Astrocyte of the hippocampus (primary cell): ENCODE measurements at regions not wholly inside any gene's neighbourhood (a gene's known extent, or its start where the extent isn't known, plus 50 kb on each side); places are given as distances from the start of the nearest gene placed in this dataset.

Source experiments
- DNase-seq: peaks from one replicate; pipeline ENCODE4 v3.0.0; 2011; ENCODE audit warnings: low read depth, low spot score

DNA sequence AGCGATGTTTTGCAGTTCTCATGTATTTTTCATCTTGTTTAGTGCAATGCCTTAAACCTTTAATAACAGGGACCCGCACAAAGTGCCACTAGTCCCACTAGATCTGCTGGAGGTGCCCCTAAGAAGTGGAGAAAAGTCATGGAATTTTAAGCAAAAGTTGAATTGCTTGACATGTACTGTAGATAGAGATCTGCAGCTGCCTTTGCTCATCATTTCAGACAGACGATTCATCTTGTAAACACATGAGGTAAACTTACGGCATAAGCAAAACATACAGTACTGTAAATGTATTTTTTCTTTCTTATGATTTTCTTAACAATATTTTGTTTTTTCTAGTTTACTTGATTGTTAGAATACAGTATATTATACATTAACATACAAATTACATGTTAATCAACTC is 295.6 kb downstream of the CASP12 start:
- DNase-seq: no peak

DNA sequence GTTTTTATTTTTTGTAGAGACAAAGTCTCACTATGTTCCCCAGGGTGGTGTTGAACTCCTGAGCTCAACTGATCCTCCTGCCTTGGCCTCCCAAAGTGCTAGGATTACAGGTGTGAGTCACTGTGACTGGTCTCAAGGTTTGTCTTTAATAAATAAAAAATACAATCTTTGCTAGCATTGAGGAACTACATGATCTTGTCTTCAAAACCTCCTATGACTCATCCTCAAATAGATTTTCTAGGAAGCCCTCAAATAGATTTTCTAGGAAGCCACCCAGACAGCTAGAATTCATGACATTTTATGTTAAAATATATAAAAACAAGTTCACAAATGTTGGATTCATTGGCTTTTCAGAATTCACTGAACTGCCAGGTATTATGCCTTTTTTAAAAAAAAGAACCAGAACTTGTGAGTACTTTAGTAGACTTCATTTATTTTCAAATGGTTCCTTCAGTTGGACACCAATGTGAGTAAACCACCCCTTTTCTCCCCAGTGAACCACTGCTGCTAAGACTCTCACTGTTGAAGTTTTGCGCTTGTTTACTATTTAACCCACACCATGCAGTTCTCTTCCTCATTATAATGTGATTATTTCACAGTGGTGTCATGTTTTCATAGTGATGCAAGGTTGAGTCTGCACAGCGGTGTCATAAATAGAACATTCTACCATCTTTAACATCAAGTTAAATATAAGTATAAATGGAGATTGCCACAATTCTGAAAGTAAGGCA is 303.9 kb downstream of the CASP12 start:
- no peak for DNase-seq

DNA sequence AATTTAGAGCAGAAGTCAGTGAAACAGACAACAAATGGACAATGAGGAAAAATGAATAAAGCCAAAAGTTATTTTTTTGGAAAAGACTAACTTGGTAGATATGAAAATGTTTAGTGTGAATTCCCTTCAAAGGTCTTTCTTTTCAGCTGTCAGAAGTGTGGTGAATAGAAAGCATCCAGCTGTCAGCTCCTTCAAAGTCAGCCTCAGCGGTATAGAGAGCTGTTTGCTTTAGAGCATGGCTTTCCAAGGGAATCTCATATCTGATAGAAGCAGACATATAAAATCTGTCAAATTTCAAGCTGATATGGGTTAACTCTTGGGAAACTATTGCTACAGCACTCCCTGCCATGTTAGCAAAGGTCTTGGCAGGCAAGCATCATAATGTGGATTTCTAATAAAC is 309.3 kb downstream of the CASP12 start:
- no peak for DNase-seq

DNA sequence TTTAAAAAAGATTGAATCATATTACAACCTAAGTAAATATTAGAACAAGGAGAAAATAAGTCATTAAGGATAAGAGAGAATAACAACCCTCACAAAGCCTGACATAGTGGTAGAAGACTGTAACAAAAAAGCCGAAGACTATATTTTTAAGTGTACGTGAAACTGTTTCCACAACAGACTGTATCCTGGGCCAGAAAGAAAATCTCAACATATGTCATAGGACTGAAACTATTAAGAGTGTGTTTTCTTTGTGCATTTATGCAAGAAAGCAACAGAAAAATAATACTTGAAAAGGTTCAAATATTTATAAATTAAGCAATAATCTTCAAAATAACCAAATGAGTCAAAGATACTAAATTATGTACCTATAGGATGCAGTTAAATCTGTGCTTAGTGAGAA is 309.8 kb downstream of the CASP12 start:
- no peak for DNase-seq

DNA sequence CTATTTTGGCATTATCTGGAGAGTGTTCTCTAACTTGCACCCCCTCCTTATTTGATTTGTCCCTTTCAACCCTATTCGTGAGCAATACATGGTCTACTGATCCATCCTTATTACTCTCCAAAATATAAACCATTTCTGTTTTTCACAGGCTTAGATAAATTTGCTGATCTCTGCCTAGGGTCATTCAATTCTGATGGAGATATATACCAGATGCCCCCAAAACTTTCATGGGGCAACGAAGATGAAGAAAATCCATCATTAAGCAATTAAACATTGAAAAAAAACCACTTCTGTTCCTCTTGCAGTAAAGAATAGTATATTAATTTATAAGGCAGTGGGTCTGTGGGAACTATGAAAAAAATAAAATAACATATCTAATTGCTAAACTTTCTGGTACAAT is 313.4 kb downstream of the CASP12 start:
- no peak for DNase-seq

DNA sequence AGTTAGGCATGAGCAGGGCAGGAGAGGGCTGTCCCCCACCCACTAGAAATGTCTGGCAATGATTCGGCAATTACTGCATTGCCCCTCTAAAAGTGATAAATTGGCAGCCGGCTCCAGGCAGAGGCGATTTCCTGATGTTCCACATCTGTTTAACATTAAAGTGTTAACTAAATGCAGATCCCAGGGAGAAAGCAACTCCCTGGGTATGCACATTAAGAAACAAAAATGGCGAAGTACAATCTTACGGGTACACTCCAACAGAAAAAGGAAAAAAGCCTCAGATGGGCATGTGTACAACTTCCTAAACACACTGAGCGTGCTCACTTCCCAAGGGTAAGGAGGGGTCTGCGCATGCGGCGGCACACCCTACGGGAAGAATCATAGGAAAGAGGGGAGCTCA is 314.4 kb downstream of the CASP12 start:
- DNase-seq: no peak

DNA sequence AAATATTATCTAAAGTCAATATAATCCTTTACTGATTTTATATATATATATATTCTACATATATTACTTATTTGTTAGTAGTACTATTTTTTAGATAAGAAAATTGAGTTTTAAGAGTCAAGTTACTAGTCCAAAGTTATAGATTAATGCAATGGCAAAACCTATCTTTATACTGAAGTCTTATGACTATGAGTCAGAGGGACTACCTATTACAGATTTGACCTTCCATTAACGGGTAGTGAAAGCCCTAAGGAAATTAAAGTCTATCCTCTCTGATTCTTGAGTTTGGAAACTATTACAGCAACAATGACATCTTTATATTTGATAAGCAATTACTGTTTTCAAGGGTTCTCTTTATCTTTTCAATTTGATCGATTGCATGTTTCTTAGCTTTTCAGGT is 315.8 kb downstream of the CASP12 start:
- no peak for DNase-seq

DNA sequence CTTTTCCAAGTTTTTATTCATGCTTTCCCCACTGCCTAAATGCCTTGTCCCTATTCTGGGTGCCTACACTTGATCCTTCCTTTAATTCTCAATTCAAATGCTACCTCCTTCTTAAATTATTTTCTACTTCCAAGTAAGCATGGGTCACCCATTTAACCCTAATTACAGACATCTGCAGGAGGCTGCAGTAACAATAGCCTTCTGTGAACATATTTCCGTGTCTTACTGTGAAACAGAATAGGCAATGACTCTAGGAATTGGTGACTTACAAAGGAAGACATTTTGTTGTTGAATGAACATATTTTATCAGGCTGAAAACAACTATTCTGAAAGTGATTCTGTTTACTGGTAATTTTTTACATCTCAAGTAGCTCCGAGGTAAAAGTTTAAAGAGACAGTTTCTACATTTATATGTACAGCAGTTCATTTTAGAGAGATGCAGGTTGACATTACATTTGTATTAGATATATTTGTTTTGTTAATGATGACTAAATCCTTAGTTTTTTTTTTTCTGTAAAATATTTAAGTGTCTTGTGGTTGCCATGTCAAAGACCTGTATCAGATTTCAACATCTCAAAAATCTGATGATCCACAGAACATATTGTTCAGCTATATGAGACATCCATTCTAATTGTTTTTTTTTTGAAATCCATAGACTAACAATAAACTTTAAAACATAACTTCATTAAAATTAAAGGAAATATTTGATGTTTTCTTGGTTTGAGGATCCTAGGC is 316.8 kb downstream of the CASP12 start:
- DNase-seq: no peak

DNA sequence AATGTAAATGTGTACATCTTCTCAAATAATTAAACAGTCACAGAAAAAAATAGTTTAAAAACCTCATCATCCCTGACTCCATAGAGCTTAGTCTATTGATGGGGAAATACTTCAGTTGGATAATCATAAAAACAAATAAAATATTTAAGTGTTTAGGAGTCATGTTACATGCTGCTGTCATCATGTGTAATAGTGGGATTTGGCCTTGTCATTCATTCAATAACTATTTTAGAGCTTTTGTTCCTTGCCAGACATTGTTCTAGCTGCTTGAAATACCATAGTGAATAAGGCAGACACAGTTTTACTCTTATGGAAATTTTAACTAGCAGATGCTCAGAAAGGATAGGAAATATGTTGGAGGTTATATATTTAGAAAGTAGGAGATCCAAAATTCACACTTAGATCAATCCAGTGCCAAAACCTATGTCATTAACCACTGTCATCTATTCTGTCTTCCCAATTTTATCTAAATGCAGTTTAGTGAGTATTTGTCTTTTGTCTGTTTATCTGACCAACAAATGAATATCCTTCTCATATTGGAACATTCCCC is 324.7 kb downstream of the CASP12 start:
- DNase-seq: peak; percentile 10

DNA sequence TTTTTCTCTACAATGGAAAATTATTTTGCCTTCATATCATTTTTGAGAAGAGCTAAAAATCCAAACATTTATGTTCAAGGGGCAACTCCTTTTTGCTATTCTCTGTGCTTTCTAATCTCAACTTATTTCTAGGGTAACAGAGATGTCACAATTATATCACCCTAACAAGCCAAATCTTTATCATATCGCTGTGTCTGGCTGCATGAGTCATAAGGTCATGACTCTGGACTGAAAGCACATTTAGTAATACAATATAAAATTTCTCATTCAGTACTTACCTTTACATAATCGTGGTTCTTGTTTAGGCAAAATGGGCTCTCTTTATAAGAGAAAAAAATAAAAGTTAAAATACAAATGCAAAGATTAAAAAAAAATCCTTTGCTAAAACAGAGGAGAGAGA is 326.0 kb downstream of the CASP12 start:
- no peak for DNase-seq

DNA sequence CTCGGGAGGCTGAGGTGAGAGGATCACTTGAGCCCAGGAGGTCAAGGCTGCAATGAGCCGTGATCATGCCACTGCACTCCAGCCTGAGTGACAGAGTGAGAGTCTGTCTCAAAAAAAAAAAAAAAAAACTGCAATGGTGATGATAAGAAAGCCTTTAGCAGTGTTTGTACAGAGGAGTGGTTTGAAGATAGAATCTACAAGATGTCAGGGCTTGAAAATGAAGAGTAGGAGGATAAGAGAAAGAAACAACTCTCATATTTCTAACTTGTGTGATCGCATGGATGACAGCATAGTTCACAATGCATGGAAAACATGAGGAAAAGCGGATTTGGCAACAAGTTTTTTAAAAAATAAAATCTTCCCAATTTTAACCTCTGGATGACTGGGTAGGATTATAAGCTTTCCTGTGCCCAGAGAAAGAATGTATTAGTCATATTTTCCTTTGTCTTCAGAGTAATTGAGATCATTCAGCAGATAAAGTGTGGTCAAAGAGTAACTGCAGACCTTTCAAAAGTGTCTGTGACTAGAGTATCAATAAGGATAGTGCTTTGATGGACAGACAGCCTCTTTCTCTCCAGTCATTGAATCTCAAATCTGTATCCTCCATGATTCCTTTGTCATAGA is 328.1 kb downstream of the CASP12 start:
- peak; percentile 30 for DNase-seq

DNA sequence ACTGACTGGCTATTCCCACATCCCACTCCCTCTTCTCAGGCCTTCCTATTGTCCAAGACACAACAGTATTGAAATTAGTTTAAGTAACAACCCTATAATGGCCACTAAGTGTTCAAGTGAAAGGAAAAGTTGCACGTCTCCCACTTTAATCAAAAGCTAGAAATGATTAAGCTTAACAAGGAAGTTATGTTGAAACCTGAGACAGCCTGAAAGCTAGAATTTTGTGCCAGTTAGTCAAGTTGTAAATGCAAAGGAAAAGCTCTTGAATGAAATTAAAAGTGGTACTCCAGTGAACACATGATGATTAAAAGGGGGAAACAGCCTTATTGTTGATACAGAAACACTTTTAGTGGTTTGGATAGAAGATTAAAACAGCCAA is 332.7 kb downstream of the CASP12 start:
- DNase-seq: no peak

DNA sequence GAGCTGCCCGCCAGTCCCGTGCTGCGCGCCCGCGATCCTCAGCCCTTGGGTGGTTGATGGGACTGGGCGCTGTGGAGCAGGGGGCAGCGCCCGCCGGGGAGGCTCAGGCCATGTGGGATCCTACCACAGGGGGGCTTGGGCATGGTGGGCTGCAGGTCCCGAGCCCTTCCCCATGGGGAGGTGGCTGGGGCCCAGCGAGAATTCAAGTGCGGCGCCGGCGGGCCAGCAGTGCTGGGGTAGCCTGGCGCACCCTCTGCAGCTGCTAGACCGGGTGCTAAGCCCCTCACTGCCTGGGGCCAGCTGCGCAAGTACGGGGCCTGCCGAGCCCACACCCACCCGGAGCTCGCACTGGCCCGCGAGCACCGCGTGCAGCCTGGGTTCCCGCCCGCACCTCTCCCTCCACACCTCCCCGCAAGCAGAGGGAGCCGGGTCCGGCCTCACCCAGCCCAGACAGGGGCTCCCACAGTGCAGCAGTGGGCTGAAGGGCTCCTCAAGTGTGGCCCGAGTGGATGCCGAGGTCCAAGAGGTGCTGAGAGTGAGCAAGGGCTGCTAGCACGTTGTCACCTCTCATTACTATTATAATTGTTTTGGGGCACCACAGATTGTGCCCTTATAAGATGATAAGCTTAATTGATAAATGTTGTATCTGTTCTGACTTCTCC is 333.2 kb downstream of the CASP12 start:
- no peak for DNase-seq

DNA sequence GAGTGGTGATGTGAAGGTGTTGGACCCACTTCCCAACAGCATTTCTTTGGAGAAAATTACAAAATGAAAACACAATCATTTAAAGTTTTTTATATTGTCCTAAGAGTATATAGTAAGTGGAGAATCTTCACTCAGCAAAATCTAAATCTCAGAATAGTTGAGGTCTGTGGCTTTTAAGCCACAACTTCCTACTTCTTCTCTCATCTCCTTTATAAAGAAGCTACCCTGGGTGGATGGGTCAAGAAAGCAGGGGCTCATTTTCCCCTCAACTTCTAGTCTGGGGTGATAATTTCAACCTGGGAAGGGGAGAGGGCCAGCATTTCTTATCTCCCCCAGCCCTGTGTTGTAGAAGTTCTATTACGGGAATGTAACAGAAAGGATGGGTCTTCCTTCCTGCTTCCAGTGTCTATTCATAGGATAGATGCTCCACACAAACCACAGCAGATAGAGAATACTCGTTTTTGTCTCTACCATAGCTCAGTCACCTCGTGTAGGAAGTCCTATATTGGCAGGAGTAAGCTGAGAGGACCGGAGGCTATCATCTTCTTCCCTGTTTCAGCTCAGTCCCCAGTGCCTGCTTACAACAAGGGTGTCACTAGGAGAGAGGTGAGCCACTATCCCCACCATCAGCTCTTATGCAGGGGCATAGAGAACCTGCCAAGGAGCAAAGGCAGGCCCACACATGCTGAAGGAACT is 341.5 kb downstream of the CASP12 start:
- no peak for DNase-seq

DNA sequence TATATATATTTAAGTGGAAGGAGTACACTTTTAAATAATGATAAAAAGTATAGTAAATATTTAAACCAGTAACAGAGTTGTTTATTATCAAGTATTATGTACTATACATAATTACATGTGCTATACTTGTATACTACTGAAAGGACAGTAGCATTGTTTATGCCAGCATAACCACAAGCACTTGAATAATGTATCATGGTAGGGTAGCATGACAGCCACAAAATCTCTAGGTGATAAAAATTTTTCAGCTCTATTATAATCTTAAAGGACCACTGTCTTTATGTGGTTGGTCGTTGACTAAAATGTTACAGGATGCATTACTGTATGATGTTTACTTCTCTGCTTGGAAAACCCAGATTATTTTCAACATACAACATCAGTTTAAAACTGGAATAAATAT is 349.2 kb downstream of the CASP12 start:
- no peak for DNase-seq

DNA sequence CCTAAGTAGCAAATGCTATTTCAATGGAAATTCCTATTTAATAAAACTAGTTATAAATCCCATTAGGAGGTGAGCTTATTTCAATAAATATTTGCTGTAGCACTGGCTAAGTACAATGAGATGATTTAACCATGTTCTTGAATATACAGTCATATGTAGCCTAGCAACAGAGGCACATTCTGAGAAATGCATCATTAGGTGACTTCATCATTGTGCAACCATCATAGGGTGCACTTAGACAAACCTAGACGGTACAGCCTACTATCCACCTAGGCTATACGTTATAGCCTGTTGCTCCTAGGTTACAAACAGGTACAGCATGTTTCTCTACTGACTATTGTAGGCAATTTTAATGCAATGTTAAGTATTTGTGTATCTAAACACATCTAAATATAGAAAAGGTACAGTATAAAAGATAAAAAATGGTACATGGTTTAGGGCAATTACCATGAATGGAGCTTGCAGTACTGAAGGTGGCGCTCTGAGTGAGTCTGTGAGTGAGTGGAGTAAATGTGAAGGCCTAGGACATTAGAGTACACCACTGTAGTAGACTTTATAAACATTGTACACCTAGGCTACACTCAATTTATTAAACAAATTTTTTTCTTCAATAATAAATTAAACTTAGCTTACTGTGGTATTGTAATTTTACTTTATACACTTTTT is 350.1 kb downstream of the CASP12 start:
- no peak for DNase-seq

DNA sequence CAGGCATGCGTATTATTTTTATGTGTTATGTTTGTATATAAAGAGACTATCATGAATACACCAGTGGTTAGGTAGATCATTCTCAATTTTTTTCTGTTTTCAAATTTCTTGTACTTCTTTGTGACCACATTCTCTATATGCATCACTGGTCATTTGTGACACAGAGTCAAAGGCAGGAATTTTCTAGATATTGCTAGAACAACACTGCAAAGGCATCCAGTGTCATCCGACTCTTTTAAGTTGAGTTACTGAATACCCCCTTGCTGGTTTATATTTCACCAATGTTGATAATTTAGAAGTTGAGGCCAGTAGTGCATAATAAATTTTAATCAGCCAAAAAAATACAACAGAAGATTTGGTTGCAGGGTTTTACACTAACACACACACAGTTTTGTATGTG is 351.8 kb downstream of the CASP12 start:
- no peak for DNase-seq

DNA sequence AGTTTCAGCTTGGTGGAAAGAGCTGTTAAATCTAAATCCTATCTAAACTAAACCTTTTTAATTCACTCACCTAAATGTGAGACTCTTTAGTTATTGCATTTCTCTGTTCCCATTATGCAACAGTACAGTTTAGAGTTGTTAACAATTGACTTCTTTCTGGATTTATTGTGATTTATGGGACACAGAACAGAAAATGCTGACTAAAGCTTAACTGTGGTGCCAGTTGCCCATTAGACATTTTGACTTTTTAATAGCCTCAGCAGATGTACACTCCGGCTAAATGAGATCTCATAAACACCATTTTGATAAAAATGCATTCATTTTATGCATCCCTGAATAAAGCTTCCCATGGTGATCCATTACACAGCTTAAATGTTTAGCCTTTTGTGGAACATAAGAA is 356.6 kb downstream of the CASP12 start:
- DNase-seq: no peak

DNA sequence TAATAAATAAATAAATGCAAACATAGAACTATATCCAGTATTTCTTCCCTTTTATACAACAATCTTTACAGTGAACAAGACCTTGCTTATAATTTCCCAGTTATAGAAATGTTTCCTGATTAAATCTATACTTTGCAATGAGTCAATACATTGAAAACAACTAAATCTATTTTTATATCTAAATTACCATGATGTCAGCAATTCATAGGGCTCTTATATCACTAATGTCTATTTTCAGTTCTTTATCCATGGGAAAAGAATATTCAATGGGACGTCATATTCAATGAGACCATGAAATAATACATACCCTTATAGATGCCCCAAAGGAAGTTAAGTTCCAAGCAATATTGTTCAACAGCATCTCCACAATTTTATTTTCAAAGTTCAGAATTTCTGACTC is 359.9 kb downstream of the CASP12 start:
- no peak for DNase-seq

DNA sequence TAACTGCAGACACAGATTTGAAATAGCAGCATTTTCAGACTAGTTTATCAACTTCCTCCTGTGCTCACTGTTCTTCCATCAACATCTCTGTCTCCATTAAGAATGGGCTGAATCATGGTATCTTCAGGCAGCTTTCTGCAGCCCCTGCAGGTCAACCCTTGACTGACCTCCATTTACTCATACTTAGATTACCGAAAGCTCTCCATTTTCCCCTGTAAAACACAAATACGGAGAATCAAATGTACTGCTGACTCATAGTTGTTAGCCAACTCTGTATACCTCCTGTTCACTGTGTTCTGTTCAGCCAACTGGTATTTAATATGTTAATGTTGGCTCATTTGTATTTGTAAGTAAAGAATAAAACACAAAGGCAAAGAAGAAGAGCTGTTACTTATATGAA is 364.0 kb downstream of the CASP12 start:
- DNase-seq: peak; percentile 57

DNA sequence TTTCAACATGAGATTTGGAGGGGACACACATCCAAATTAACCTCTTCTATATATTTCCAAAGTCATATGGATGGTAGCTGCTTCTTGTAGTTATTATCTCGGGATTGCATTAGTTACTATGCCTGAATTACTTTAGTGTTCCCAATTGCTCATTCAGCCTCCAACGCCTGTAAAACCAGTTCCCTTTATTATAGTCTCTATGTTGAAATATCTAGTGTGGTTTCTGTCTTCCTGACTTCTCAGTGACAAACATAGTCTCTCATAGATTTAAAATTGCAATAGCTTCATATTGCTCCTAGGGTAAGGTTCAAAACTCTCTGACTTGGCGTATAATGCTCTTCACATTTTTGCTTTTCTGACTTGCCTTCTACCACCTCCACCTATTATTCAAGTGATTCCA is 366.4 kb downstream of the CASP12 start:
- DNase-seq: no peak
